Stimulated activated CD4-positive, alpha-beta T cell treated with anti-CD3 and anti-CD28 coated beads, Interleukin-4, amount 100 ng/mL, for 24 hours (primary cell): ENCODE measurements at regions not wholly inside any gene's neighbourhood (a gene's known extent, or its start where the extent isn't known, plus 50 kb on each side); places are given as distances from the start of the nearest gene placed in this dataset.

Source experiments
- DNase-seq: peaks from one replicate; pipeline ENCODE4 v3.0.0-alpha.2; 2020

DNA sequence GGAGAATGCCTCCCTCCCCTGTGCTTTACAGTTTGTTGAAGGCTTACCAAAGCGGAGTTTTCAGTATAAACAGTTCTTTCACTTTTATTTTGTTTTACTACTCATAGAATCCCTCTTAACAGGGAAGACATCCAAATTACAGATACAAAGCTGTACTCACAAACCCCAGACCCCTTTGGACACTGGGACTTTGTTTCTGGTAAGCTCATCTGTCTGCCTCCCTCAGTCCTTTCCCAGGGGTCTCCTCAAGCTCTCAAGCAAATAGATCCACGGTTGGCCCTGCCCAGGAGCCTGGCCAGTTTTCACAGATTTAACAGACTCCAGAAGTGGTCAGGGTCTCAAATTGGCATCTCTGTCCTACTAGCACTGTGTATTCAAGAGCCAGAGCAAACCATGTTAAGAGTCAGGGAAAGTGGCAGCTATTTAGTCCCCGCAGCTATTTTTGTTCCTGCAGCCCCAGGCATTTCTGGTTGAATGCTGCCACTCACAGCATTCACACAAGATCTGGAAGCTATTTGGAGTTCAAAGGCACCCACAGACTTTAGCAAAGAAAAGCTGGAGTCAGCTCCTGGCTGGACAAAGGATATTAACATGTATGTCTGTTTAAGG lies 54.2 kb downstream of the TMEM100 start:
- no peak for DNase-seq

DNA sequence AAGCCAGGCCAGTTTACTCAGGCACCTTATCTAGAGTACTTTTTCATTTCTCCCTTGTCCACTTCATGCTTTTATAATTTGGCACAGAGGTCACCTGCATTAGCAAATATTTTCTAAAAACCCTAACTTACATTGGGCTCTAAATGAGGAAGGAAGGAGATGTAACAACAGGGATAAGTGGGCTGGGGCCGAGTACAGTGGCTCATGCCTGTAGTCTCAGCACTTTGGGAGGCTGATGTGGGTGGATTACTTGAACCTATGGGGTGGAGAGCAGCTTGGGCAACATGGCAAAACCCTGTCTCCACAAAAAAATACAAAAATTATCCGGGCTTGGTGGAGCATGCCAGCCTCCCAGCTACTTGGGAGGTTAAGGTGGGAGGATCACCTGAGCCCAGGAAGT lies 55.9 kb downstream of the TMEM100 start:
- no peak for DNase-seq

DNA sequence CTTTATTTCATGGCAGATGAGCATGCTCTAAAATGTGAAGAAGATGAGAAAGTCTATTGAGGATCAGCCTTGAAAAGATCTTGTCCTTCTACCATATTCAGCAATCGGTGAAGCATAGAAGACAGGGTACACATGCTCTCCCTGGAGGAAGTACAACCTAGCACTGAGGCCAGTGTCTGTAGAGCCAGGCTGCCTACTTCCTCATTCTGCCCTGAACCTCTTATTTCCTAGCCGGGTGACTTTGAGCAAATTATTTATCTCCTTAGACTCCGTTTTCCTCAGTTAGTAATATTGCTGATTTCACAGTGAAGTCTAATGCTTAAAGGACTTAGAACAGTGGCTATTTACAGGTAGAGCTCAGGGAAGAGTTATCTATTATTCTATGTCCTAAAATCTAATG lies 58.4 kb downstream of the TMEM100 start:
- no peak for DNase-seq

DNA sequence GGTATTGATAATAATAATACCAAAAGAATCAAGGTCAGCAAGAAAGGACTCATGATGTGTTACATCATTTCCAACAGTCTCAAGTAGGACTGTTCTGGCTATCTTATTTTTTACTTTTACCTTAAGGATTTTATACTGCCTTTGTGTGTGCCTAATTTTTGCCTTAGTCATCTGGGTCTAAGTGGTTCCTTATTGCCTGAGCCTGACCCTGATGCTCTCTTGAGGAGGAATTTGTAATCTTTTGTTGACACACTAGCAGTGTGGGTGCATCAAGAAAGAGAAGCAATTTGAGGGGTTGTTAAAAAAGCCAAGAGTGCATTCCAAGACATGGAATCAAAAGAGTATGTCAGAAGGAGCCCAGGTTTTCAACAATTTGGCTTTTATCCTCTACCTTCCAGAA lies 59.3 kb downstream of the TMEM100 start:
- DNase-seq: no peak

DNA sequence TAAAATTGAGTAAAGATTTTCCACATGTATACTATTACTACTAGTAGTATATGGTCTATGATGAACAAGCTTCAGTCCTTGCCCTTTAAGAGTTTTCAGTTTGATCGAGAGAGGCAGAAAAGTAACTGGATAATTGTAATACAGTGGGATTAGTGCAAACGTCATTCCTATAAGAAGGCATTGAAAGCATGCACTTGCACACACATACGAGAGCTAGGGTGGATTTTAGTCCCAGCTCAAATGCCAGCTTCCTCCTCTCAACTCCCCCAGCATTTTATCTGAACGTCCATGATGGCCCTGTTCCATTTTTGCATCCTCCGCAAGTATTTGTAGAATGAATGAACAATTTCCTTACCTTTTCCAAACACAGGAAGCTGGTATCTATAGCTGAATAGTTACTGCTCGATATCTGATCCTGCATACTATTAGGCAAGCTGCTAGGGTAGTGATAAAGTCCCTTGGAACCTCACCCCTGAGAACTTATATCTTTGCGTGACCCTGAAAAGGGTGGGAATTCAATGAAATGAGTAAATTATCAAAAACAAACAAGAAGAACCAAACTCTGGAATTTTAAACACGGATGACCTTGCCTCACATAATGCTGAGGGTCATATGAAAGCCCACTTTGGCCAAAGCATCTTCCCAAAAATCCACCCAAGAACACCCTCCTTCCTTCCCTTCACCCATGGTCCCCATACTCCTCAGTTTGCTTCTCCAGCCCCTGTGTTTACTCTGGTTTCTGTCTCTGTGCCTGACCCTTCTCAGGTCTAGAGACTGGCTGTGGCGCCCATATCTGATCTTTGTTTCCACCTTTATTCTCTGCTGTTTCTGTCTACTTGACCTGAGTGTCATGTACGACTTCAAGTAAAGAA lies 60.5 kb downstream of the TMEM100 start:
- DNase-seq: no peak

DNA sequence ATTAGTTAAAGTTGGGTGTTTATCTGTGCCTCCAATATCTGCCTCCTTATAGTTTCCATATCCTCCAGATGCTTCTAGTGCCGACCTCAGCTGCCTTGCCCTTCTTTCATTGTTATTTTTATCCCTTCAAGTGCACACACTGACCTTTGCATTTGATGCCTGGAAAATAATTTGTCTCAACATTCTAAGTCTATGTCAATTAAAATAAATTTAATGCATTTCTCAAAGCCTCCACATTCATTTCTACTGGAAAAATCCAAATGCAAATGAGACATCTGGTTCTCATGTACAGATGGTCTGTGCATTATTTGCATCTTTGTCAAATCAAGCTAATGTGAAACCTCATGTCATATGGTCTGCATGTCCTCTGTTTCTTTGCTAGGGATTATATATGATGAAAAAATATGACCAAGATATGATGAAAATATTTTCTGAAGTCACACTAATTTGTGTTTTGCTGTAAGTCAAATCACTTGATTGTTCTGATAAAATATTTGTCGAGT lies 61.4 kb downstream of the TMEM100 start:
- DNase-seq: no peak

DNA sequence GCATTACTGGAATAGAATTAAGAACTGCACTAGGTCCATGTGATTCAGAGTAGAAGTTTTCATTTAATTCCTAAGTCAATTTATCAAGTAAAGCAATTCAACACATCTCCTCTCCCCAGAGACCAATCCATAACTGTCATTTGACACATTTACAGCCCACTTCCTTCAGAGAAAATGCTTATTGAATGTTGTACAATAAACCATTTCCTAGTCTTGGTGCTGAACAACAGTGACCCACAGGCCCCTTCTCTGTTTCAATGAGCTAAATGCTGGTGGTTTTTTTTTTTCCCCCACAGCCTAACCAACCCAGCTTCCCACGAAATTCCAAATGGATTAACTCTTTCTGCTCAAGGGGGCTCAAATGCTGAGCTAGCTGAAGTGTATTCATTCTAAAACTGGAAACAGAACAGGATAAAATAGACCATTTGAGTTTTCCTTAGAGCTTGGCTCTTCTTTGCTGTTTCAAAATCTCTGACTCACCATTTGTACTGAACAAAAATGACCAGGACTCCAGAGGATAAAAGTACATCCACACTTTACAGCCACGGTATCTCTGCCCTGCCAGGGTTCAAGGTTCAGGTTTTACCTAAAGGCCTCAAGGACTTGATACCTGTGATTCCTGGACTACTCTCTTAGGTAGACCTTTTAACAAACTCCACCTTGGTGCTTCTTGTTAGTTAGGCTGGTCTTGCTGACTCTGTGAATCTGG lies 62.3 kb downstream of the TMEM100 start:
- no peak for DNase-seq

DNA sequence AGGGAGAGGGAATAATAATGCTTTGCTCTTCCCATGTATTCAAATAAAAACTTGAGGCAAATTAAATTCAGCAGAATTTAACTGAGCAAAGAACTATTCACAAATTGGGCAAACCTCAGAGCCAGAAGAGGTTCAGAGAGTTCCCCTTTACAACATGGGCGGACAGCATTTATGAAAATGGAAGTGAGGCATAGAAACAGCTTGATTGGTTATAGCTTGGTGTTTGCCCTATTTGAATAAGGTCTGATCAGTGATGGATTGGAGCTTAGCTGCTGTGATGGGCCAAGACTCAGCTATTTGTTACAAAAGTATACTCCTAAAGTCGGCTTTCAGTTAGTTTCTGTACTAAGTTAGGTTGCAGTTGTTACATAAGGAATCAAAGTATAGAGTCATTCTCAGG lies 63.0 kb downstream of the TMEM100 start:
- DNase-seq: no peak

DNA sequence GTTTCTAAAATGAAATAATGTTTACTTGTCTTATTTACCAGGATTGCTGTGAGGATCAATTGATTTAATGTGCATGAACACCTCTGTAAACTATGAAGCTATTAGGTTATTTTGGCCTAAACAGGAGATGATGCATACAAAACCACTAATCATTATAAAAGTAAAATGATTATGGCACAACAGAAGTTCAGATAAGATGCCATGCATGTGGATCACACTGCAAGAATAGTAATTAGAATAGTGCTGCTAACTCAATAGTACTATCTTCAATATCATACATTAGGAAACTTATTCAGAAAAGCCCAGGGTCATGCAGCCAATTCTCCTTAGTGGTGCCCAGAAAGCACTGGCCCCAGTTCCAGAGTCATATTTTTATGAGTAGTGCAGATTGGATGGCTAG lies 66.9 kb downstream of the TMEM100 start:
- DNase-seq: no peak

DNA sequence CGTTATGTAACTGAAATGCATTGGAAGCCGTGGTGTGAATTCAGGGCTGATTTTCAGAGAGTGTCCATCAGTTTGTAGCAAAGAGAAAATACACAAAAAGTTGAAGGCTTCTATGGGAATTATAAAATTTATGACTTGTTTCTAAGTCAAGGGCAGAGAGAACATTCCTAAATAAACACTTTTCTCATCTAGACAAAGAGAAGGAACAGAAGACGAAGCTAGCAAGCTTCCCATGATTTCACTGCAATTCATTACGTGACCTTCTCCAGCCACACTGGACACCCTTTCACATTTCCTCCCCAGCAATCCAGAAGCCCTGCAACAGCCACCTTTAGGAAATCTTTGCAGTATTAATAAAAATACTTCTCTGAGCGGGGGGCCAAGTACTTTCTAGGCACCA lies 67.8 kb downstream of the TMEM100 start:
- no peak for DNase-seq

DNA sequence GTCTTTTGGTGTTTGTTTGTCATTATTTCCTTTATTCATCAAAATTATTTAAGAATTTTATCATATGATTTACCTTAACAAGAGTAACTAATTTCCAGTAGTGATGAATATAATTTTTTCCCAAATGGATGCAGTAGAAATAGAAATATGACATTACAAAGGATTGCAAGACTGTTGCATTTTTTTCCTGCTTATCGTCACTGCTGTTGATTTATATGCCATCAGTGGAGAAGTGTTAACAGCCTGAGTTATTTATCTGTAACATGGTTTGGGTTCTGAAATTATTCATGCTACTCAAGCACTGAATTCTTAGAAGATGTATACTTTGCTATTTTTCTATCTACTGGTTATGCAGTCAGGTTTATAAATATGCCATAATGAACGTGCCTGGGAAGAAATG lies 68.6 kb downstream of the TMEM100 start:
- no peak for DNase-seq

DNA sequence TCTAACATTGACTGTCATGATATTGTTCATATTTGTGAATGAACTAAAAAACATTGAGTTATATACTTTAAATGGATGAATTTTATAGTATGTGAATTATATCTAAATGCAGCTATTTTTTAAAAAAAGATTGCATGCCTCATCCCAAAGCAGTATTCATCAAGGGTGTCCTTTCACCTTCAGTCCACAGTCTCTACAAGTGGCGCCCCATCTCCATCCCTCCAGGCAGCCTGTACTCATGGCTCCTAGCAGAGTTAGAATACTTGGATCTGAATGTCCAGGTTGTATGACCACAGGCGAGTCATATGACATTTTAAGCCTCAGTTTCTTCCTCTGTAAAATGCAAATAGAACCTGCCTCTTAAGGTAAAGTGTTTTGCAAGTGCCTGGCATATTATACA lies 69.8 kb downstream of the TMEM100 start:
- no peak for DNase-seq

DNA sequence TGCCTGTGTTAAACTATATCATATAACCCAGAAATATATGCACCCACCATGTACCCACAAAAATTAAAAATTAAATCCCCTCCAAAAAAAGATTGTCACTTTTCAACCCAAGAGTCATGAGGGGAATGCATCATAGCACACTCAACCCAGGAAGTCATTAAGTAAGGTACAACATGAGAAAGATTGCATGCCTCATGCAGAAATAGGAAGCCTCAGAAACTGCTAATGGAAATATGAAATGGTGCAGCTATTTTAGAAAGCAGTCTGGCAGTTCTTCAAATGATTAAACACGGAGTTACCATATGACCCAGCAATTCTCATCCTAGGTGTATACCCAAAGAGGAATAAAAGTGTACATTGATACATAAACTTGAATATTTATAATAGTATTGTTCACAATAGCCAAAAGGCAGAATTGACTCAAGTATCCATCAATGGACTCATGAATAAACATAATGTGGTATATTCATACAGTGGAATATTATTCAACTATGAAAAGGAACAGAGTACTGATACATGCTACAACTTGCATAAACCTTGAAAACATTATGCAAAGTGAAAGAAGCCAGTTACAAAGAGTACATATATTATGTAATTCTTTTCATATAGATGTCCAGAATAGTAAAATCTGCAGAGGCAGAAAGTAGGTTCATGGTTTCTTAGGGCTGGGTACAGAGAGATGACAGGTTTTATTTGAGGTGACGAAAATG lies 70.4 kb downstream of the TMEM100 start:
- DNase-seq: no peak

DNA sequence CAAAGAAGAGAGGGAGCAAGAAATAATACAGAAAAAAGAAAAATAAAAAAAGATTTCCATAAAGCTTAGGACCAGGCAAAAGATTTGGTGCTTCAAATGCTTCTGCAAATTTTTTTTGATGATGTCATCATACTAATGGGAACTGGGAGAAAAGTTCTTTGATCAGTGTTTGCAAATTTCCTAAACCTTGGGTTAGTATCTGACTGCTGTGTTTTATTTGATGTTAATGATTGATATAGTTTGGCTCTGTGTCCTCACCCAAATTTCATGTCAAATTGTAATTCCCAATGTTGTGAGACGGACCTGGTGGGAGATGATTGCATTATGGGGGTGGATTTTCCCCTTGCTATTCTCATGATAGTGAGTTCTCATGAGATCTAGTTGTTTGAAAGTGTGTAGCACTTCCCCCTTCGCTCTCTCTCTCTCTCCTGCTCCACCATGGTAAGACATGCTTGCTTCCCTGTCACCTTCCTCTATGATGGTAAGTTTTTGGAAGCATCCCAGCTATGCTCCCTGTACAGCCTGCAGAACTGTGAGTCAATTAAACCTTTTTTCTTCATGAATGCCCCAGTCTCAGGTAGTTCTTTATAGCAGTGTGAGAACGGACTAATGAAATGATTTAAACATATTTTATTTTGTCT lies 72.6 kb downstream of the TMEM100 start:
- DNase-seq: no peak

DNA sequence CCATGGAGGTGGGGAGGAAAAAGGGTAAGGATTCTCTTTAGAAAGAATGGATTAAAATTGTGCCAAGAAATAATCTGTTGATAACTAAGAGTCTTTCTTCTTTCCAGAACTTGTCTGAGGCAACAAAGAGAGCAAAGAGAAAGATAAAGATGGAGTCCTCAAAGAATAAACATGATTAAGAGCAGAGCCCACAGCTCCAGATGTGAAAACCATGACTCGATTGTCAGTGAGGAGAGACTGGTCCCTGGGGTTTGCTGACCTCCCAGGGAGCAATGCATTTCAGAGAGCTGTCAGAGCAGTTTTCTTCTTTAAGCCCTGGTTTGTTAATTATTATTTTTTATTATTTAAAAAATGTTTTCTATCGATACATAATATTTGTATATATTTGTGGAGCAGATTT lies 74.6 kb downstream of the TMEM100 start:
- no peak for DNase-seq

DNA sequence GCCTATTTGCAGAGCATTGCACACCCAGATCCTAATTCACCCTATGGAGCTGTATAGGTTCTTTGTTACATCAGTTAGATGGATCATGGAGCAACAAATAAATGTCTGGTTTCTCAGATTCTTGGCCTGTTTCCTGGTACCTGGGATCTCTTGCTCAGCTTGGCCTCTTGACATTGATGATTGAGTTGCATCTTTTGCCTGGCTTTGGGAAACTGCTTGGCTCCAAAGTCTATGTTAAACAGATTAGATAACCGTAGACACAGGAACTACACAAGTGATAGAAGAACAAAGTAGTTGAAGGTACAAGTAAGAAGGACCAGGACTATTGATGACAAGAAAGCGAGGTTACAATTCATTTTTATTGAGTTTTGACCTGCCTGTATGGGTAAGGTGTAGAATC lies 77.3 kb downstream of the TMEM100 start:
- no peak for DNase-seq

DNA sequence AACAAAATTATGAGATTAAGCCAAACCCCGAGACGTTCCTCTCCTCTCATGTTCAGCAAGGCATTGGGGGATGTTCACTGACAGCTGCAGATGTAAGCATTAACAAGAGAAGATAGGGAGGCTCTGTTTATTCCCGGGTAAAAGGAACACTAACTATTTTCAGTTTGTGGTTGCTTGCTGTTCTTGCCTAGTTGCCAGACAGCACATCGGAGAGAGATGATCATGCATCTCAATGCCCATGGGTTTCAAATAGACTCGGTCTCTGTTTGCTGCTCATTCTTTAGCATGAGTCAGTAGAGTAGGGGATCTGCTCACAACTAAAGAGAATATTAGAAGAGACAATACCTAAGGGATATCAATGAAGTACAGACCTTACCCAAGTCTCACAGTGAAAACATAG lies 78.3 kb downstream of the TMEM100 start:
- DNase-seq: no peak

DNA sequence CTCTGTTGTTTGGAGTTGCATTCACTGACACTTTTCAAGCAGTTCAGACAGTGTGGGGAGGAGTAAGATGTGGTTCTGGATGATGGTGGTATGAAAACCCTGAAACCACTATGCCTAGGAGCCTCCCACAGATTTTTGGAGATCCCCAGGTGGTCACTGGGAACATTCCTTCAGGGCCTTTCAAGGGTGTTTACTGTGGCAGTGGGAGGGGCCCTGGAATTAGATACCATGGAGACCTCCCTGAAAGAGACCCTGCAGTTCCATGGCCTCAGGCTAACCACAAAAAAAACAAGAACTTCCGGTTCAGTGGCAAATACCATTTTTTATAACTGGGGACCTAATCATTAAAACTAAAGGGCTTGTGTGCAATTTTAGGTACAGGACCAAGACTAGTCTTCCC lies 79.9 kb downstream of the TMEM100 start:
- no peak for DNase-seq

DNA sequence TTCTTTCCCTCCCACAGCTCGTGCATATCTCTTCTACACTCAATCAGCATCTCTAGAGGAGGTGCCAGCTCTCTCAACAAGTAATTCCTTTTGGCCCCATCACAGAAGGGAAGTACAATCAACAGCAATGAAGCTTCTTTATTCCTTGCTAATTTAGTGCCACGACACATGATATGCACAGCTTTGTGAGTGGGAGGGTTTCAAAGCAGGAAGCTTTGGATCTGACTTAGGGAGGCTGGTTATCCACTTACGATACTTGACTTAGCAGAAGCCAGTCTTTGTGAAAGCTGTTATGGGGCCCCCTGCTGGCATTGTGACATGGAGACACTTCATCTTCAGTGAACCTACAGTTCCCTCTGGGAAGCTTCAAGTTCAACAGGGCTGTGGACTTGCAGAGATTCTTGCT lies 81.0 kb downstream of the TMEM100 start:
- peak; percentile 39 for DNase-seq

DNA sequence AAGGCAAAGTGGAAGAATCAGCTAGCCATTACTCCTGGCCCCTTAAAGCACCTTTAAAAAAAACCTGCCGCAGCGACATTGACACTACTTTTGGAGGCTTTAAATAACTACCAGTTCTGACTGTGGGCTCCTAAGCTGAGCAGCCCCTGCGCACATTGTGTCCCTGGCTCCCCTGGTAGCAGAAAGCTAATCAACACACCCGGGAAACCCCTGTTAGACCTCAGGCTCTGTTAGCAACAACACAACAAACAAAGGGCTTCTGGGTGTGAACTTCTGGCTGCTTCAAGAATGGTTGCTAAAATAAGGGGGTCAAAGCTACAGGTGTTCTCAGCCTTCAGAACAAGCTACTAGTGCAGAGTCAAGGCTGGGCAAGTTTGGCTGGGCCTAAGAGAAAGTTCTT lies 83.6 kb downstream of the TMEM100 start:
- DNase-seq: no peak

DNA sequence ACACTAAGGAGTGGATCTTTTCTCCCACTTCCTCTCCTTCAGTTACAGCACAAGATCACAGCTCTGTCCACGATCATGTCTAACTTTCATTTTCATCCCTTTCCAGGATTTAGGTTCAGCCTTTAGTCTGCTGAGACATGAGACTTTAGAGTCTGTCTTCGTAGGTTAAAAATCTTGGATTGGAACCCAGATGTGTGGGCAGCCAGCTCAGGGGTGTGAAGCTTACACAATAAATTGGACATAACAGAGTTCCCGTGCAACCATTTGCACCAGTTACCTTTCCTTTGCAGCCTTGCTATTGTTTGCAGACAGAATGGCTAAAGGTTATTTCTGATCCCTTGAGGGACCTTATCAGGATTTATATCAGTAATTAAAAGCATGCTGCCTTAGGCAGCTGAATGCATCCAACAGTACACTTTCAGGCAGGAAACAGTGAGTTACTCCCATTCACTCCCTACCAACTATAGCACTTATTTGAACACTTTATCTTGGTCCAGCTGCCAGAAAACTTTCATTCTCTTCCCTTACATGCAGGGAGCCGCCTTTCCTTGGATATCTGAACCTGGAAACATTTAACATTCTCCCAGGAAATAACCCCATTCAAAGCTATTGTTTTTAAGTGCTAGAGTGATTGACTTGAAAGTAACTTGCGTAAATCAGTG lies 87.3 kb downstream of the TMEM100 start:
- no peak for DNase-seq

DNA sequence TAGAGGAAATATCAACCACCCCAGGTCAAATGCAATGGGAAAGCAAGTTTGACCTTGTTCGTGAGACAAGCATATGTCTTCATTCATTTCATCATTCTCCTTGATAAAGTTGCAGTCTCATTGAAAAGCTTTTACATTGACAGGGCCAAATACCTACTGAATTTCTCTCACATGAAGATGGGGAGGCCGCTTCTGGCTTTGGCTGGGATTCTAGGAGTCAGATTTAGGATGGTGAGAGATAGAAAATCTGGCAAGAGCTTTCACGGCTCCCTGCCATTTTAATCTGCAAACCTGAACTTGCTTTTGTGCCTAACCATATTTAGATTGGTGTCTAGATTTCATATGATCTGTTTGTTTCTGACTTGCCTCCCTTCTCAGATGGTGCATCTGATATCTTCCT lies 88.0 kb downstream of the TMEM100 start:
- DNase-seq: no peak
